WTC11 (cell line): ENCODE measurements at regions not wholly inside any gene's neighbourhood (a gene's known extent, or its start where the extent isn't known, plus 50 kb on each side); places are given as distances from the start of the nearest gene placed in this dataset.
A peak's percentile ranks its signal among the peaks of the same experiment; 100 is the strongest.

Source experiments
- AFF4 ChIP-seq: sonication (generic); formaldehyde crosslinking; IDR thresholded peaks from 2 replicates; pipeline ENCODE4 v1.8.1; 2023; ENCODE audit warnings: mild to moderate bottlenecking, missing genetic modification reagents, borderline replicate concordance
- ARID4B ChIP-seq: sonication (generic); formaldehyde crosslinking; IDR thresholded peaks from 2 replicates; pipeline ENCODE4 v1.8.0; 2023; ENCODE audit warnings: missing genetic modification reagents, mild to moderate bottlenecking, borderline replicate concordance
- CDX4 ChIP-seq: fragments of 250-450 bp; sonication (Bioruptor Pico); IDR thresholded peaks from 2 replicates; pipeline ENCODE4 v1.9.0; 2021; ENCODE audit warnings: moderate library complexity, mild to moderate bottlenecking, inconsistent platforms, borderline replicate concordance
- CREM ChIP-seq: sonication (generic); formaldehyde crosslinking; IDR thresholded peaks from 2 replicates; pipeline ENCODE4 v1.8.1; 2022; ENCODE audit warnings: mild to moderate bottlenecking, missing genetic modification reagents, moderate library complexity
- E2F4 ChIP-seq: sonication (generic); formaldehyde crosslinking; IDR thresholded peaks from 2 replicates; pipeline ENCODE4 v1.8.1; 2022; ENCODE audit warnings: low read depth, mild to moderate bottlenecking, moderate library complexity, missing genetic modification reagents, borderline replicate concordance
- EMX1 ChIP-seq: fragments of 250-450 bp; sonication (Bioruptor Pico); IDR thresholded peaks from 2 replicates; pipeline ENCODE4 v1.8.0; 2021; ENCODE audit warnings: mild to moderate bottlenecking
- FOXJ3 ChIP-seq: sonication (generic); formaldehyde crosslinking; IDR thresholded peaks from 2 replicates; pipeline ENCODE4 v1.9.0; 2021; ENCODE audit warnings: missing genetic modification reagents, mild to moderate bottlenecking, borderline replicate concordance
- FOXK1 ChIP-seq: sonication (generic); formaldehyde crosslinking; IDR thresholded peaks from 2 replicates; pipeline ENCODE4 v1.8.0; 2022; ENCODE audit warnings: mild to moderate bottlenecking, moderate library complexity, missing genetic modification reagents
- HMGA2 ChIP-seq: fragments of 250-450 bp; sonication (Bioruptor Pico); IDR thresholded peaks from 2 replicates; pipeline ENCODE4 v1.4.0; 2021; ENCODE audit warnings: mild to moderate bottlenecking, moderate library complexity
- MXD4 ChIP-seq: fragments of 250-450 bp; sonication (Bioruptor Pico); IDR thresholded peaks from 2 replicates; pipeline ENCODE4 v1.8.0; 2021; ENCODE audit warnings: mild to moderate bottlenecking, moderate library complexity, borderline replicate concordance
- NFYB ChIP-seq: sonication (generic); formaldehyde crosslinking; conservative IDR thresholded peaks from 2 replicates; pipeline ENCODE4 v1.8.0; 2022; ENCODE audit warnings: low read depth, missing genetic modification reagents
- NR2C2 ChIP-seq: sonication (generic); formaldehyde crosslinking; IDR thresholded peaks from 2 replicates; pipeline ENCODE4 v1.8.0; 2022; ENCODE audit warnings: mild to moderate bottlenecking, missing genetic modification reagents
- NR3C1 ChIP-seq: sonication (generic); formaldehyde crosslinking; conservative IDR thresholded peaks from 2 replicates; pipeline ENCODE4 v1.8.1; 2023; ENCODE audit warnings: low read depth, mild to moderate bottlenecking, missing genetic modification reagents
- OVOL2 ChIP-seq: fragments of 250-450 bp; sonication (Bioruptor Pico); IDR thresholded peaks from 2 replicates; pipeline ENCODE4 v1.9.0; 2021; ENCODE audit warnings: mild to moderate bottlenecking, borderline replicate concordance
- RELA ChIP-seq: sonication (generic); formaldehyde crosslinking; IDR thresholded peaks from 2 replicates; pipeline ENCODE4 v1.8.1; 2022; ENCODE audit warnings: missing genetic modification reagents, mild to moderate bottlenecking, borderline replicate concordance
- SMAD3 ChIP-seq: sonication (generic); formaldehyde crosslinking; IDR thresholded peaks from 2 replicates; pipeline ENCODE4 v1.8.0; 2022; ENCODE audit warnings: missing genetic modification reagents, mild to moderate bottlenecking, borderline replicate concordance
- TCF7 ChIP-seq: sonication (generic); formaldehyde crosslinking; IDR thresholded peaks from 2 replicates; pipeline ENCODE4 v1.8.0; 2022; ENCODE audit warnings: mild to moderate bottlenecking, low read depth, missing genetic modification reagents, moderate library complexity
- TEAD4 ChIP-seq: sonication (generic); formaldehyde crosslinking; IDR thresholded peaks from 2 replicates; pipeline ENCODE4 v1.8.0; 2022; ENCODE audit warnings: mild to moderate bottlenecking, missing genetic modification reagents
- TP53 ChIP-seq: sonication (generic); formaldehyde crosslinking; IDR thresholded peaks from 2 replicates; pipeline ENCODE4 v1.8.1; 2023; ENCODE audit warnings: mild to moderate bottlenecking, missing genetic modification reagents
- ZBTB21 ChIP-seq: sonication (generic); formaldehyde crosslinking; IDR thresholded peaks from 2 replicates; pipeline ENCODE4 v1.8.1; 2023; ENCODE audit warnings: mild to moderate bottlenecking, missing genetic modification reagents, borderline replicate concordance
- ZBTB43 ChIP-seq: sonication (generic); formaldehyde crosslinking; IDR thresholded peaks from 2 replicates; pipeline ENCODE4 v1.8.1; 2023; ENCODE audit warnings: mild to moderate bottlenecking, missing genetic modification reagents
- ZNF263 ChIP-seq: sonication (generic); formaldehyde crosslinking; IDR thresholded peaks from 2 replicates; pipeline ENCODE4 v1.8.1; 2022; ENCODE audit warnings: low read depth, mild to moderate bottlenecking, moderate library complexity, missing genetic modification reagents
- ZNF532 ChIP-seq: fragments of 250-450 bp; sonication (Bioruptor Pico); IDR thresholded peaks from 2 replicates; pipeline ENCODE4 v1.9.0; 2021; ENCODE audit warnings: mild to moderate bottlenecking, borderline replicate concordance

GRCh38 chr1:58290685-58291372, 255.7 kb downstream of the OMA1 start (continued):
- TF ChIP-seq ARID4B (peak; percentile 83), ZNF532 (CRISPR knock-in tag) (no peak), AFF4 (CRISPR knock-in tag) (no peak), CREM (CRISPR knock-in tag) (peak; percentile 72; the same call in 1 of the 2 replicates), ZBTB43 (CRISPR knock-in tag) (peak; percentile 43; the same call in 1 of the 2 replicates), HMGA2 (CRISPR knock-in tag) (no peak), NFYB (CRISPR knock-in tag) (no peak), EMX1 (CRISPR knock-in tag) (no peak), FOXK1 (peak; percentile 52; the same call in 1 of the 2 replicates), MXD4 (CRISPR knock-in tag) (no peak), RELA (CRISPR knock-in tag) (no peak), TEAD4 (CRISPR knock-in tag) (peak; percentile 81; the same call in 1 of the 2 replicates), SMAD3 (CRISPR knock-in tag) (no peak), E2F4 (CRISPR knock-in tag) (no peak), TCF7 (CRISPR knock-in tag) (no peak), CDX4 (CRISPR knock-in tag) (no peak), ZNF263 (CRISPR knock-in tag) (no peak), NR2C2 (CRISPR knock-in tag) (0 out of 2 replicates have a peak, but pooled peaks have one; percentile 21), NR3C1 (no peak), FOXJ3 (CRISPR knock-in tag) (no peak), ZBTB21 (CRISPR knock-in tag) (peak; percentile 67; the same call in 1 of the 2 replicates), OVOL2 (CRISPR knock-in tag) (no peak), TP53 (CRISPR knock-in tag) (0 out of 2 replicates have a peak, but pooled peaks have one; percentile 62)
